ENCODE measurements at regions not wholly inside any gene's neighbourhood (a gene's known extent, or its start where the extent isn't known, plus 50 kb on each side); places are given as distances from the start of the nearest gene placed in this dataset.
"Not testable (repeated sequence)": the region's sequence is repeated elsewhere in the genome, so short reads cannot be mapped to it uniquely, and the experiment has no call there.

DNA sequence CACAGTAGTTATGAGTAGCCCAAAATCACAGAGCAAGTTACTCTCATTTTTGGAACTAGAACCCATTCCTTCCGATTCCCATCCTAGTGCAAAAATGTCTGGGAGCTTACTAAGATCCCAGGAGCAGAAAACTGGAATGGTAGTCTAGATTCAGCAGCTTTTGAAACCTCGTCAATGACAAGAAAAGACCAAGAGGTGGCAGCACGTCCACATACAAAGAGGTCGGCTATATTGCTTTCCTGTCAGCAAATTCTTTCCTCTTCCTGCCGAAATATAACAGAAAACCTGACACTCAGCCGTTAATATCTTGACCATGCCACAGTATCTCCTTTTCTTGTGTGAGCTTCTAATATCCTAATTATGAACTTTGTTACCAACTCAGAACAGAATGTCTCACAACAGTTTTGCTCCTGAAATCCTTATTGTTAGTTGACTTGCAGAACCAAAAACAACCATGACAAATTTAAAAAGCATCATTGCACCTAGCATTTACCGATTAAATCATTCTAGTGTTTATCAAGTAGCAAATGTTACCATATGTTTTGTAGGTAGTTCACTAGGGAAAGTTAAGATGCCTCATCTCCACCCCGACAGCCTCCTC is 92.8 kb upstream of the OR9G4 start:
- no peak for DNase-seq
- Histone ChIP-seq H3K27me3 (0 out of 2 replicates have a peak, but pooled peaks cover 5% of the 10 kb centered on the region), H3K9me3 (no peaks in the 10 kb centered on the region), H3K36me3 (no peaks in the 10 kb centered on the region), H3K4me3 (no peak overlapping the region)

DNA sequence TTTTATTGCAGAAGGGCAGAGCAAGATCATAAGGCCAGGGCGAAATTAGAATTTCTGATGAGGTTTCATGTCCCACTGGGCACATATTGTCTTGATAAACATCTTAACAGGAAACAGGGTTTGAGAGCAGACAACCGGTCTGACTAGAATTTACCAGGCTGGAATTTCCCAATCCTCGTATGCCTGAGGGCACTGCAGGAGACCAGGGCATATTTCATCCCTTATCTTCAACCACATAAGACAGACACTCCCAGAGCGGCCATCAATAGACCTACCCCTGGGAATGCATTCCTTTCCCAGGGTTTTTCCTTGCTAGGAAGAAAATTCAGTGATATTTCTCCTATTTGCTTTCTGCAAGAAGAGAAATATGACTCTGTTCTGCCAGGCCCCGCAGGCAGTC is 78.9 kb upstream of the OR9G4 start:
- H3K27me3 ChIP-seq, H3K36me3 ChIP-seq, H3K4me3 ChIP-seq, H3K9me3 ChIP-seq, DNase-seq: not testable (repeated sequence)

DNA sequence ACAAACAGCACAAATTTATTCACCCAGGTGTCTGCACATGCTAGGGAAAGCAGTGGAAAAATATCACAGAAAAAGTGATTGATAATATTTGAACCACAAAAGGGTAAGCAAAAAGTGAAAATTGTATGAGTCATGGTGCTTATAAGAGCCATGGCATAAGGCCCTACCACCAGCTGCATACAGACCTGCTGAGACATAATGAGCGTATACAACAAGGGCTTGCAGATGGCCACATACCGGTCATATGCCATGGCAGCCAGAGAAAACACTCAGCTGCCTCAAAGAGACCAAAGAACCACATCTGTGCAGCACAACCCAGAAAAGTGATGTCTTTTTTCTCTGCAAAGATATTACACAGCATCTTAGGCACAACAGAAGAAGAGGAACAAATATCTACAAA is 71.4 kb upstream of the OR9G4 start:
- no peak overlapping the region for H3K4me3 ChIP-seq
- no peaks in the 10 kb centered on the region for H3K9me3 ChIP-seq
- no peaks in the 10 kb centered on the region for H3K27me3 ChIP-seq
- DNase-seq = peak; percentile 18
- H3K36me3 ChIP-seq = no peaks in the 10 kb centered on the region

DNA sequence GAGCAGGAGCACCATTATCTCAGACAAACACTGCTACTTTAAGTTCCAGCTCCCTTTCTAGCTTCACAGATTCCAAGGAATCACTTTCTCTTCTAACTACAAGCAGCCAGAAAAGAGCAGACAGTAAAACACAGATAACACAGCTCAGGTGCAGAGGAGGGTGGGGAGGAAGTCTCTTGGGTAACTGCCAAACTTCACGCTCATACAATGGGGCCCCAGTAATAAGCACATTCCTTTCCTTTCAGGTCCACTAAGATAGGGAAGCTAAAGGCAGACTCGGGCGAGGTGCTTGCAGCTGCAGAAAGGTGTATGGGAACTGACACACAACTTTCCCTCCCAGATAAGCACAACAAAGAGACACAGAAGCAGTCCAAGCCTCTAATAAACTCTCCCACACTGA is 69.2 kb upstream of the OR9G4 start:
- no peak for DNase-seq
- no peaks in the 10 kb centered on the region for H3K27me3 ChIP-seq
- no peaks in the 10 kb centered on the region for H3K9me3 ChIP-seq
- no peak overlapping the region for H3K4me3 ChIP-seq
- H3K36me3 ChIP-seq = no peaks in the 10 kb centered on the region

DNA sequence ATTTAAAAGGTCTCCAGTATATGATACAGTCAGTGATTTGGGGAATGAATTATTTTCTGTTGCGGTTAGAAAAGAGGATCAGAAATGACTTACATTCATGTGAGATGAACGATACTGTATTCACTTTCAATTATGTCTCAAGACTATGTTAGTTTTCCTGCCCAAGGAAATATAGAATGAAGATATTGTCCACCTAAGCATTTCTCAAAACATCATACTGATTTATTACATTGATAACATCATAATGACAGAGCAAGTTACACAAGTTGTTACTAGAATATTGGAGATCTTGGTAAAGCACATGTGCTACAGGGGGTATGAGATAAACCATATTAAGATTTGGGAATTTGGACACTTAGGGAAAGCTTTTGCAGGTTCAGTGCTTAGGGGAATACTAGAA is 67.8 kb upstream of the OR9G4 start:
- H3K27me3 ChIP-seq = no peaks in the 10 kb centered on the region
- no peak for DNase-seq
- H3K9me3 ChIP-seq = no peaks in the 10 kb centered on the region
- H3K4me3 ChIP-seq = no peak overlapping the region
- no peaks in the 10 kb centered on the region for H3K36me3 ChIP-seq

DNA sequence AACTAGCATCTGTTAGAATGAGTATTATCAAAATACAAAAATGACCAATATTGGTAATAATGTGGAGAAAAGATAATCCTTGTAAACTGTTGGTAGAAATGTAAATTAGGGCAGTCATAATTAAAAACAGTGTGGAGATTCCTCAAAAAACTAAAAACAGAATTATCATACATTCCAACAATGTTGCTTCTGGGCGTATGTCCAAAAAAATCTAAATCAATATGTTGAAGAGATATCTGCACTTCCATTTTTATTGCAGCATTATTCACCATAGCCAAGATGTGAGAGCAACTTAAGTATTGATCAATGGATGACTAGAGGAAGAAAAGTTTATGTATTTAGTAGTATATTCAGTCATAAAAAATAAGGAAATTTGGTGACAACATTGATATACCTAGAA is 59.8 kb upstream of the OR9G4 start:
- H3K36me3 ChIP-seq = no peaks in the 10 kb centered on the region
- DNase-seq = no peak
- no peaks in the 10 kb centered on the region for H3K9me3 ChIP-seq
- H3K4me3 ChIP-seq = no peak overlapping the region
- H3K27me3 ChIP-seq = no peaks in the 10 kb centered on the region

DNA sequence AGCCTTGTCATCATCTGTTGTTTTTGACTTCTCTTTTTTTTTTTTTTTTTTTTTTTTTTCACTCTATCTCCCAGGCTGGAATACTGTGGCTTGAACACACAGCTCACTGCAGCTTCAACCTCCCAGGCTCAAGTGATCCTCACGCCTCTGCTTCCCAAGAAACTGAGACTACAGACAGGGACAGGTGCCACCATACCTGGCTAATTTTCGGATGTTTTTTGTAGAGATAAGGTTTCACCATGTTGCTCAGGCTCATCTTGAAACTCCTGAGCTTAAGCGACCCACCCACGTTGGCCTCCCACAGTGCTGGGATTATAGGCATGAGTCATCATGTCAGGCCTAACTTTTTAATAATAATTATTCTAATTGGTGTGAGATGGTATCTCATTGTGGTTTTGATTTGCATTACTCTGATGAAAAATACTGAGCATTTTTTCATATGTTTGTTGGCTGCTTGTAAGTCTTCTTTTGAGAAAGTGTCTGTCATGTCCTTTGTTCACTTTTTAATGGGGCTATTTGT is 51.3 kb upstream of the OR9G4 start:
- DNase-seq = no peak
- H3K4me3 ChIP-seq = no peak overlapping the region
- H3K9me3 ChIP-seq = no peaks in the 10 kb centered on the region
- no peaks in the 10 kb centered on the region for H3K36me3 ChIP-seq
- H3K27me3 ChIP-seq = no peaks in the 10 kb centered on the region
